ENCODE measurements at regions not wholly inside any gene's neighbourhood (a gene's known extent, or its start where the extent isn't known, plus 50 kb on each side); places are given as distances from the start of the nearest gene placed in this dataset.

- H3K36me3 Mint-ChIP-seq (ENCODE audit: insufficient read depth, unreplicated experiment) = no peaks in the 10 kb centered on the region
- peak; percentile 59 for DNase-seq (ENCODE audit: unreplicated experiment)
- no peak overlapping the region for H3K27ac Mint-ChIP-seq (ENCODE audit: low read depth, unreplicated experiment)
- H3K4me3 Mint-ChIP-seq (ENCODE audit: unreplicated experiment) = peak overlapping the region; percentile 78
- CTCF ChIA-PET = interaction anchor here (1.1 to 1.4 kb wide), 4 partner anchors 55 to 178 kb away, joined by 3 read pairs; partner anchors contain the start of gene TRAK1
- POLR2A ChIA-PET = interaction anchor here (0.8 to 1.5 kb wide), 6 partner anchors 9 to 78 kb away, joined by 3 to 5 read pairs (median 4); partner anchors contain the start of genes TRAK1 and ULK4
- BruUV-seq (replicated peaks) = no TSS peak
- TF ChIP-seq CTCF (IDR thresholded peaks at IDR 0.05; ENCODE audit: unreplicated experiment) = no peak
- H3K9me3 Mint-ChIP-seq (ENCODE audit: unreplicated experiment) = no peaks in the 10 kb centered on the region
- H3K4me1 Mint-ChIP-seq (ENCODE audit: insufficient read depth, unreplicated experiment) = peaks cover 24% of the 10 kb centered on the region
- no peaks in the 10 kb centered on the region for H3K27me3 Mint-ChIP-seq (ENCODE audit: insufficient read depth, unreplicated experiment)
- intact Hi-C loops (cut with micrococcal nuclease) = loop anchor here (2.0 to 5.0 kb wide), 2 partner anchors 50 to 121 kb away; partner anchors contain the start of gene ULK4
Observed at GRCh38 chr3:42012935-42013690, 51.2 kb upstream of the ULK4 start.

GRCh38 chr3:42012383-42012934 lies 50.6 kb upstream of the ULK4 start:
- peak overlapping the region; percentile 78 for H3K4me3 Mint-ChIP-seq (ENCODE audit: unreplicated experiment)
- peaks cover 24% of the 10 kb centered on the region for H3K4me1 Mint-ChIP-seq (ENCODE audit: insufficient read depth, unreplicated experiment)
- TSS peak; percentile 34 for BruUV-seq (replicated peaks)
- CTCF ChIA-PET = interaction anchor here (1.1 to 1.4 kb wide), 4 partner anchors 56 to 178 kb away, joined by 3 read pairs; partner anchors contain the start of gene TRAK1
- H3K36me3 Mint-ChIP-seq (ENCODE audit: insufficient read depth, unreplicated experiment) = no peaks in the 10 kb centered on the region
- POLR2A ChIA-PET = interaction anchor here (0.7 to 1.5 kb wide), 10 partner anchors 9 to 79 kb away, joined by 3 to 5 read pairs (median 4); partner anchors contain the start of genes TRAK1 and ULK4
- no peak overlapping the region for H3K27ac Mint-ChIP-seq (ENCODE audit: low read depth, unreplicated experiment)
- DNase-seq (ENCODE audit: unreplicated experiment) = no peak
- no peaks in the 10 kb centered on the region for H3K9me3 Mint-ChIP-seq (ENCODE audit: unreplicated experiment)
- H3K27me3 Mint-ChIP-seq (ENCODE audit: insufficient read depth, unreplicated experiment) = no peaks in the 10 kb centered on the region
- TF ChIP-seq CTCF (IDR thresholded peaks at IDR 0.05; ENCODE audit: unreplicated experiment) = no peak
- intact Hi-C loops (cut with micrococcal nuclease) = loop anchor here (2.0 to 5.0 kb wide), 2 partner anchors 50 to 120 kb away; partner anchors contain the start of gene ULK4

All from MCF 10A (cell line).